ENCODE measurements at regions not wholly inside any gene's neighbourhood (a gene's known extent, or its start where the extent isn't known, plus 50 kb on each side); places are given as distances from the start of the nearest gene placed in this dataset.

DNA sequence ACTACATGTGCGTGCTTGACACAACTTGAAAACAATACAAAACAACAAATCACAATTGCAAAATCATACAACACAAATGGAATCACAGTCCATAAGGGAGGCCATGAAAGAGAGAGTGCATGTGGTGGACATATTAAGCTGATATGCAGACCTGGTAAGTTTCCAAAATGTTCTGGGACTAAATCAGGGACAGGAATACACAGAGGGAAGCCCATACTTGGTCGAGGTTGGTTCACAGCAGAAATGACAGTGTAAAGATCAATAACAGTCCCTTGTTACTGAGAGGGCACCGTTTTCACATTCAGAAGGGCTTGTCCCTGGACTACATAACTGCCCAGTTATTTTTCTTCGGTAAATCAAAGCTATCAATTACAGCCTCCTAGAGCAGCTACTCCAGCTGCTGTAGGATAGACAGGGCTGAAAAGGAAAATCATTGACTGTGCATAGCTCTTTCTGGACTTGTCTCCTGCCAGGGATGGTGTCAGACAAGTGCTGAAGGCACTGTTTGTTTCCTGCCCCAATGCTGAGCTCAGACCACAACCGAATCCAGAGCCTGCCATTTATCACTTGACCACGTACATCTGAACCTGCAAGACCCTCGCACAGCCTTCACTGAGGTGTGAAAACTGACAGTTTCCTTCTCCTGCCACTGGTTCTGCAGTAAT lies 79.5 kb upstream of the KCNMB2 start:
- ATAC-seq (peak in 3 of 4 donors; percentile 33 to 52 (median 47)), DNase-seq (no peak)
- Histone ChIP-seq H3K27ac (peak overlapping the region in 6 of 12 donors; percentile 2 to 36 (median 26)), H3K4me3 (no peak overlapping the region), H3K27me3 (no peaks in the 10 kb centered on the region), H3K4me1 (peaks cover 0 to 32% (median 16%) of the 10 kb centered on the region in 12 donors), H3K9me3 (no peaks in the 10 kb centered on the region), H3K36me3 (no peaks in the 10 kb centered on the region)
- WGBS, 4 donors: 34 to 48% (median 39%) methylated on average over 5 to 7 of the region's 7 CpGs
- intact Hi-C loops (cut with DNase I): loop anchor here in 3 of 10 donors (10.0 kb wide), 3 partner anchors 78 to 218 kb away; partner anchors contain the start of gene KCNMB2 (in 1 of the 3)
- TF ChIP-seq, protein P1, sequence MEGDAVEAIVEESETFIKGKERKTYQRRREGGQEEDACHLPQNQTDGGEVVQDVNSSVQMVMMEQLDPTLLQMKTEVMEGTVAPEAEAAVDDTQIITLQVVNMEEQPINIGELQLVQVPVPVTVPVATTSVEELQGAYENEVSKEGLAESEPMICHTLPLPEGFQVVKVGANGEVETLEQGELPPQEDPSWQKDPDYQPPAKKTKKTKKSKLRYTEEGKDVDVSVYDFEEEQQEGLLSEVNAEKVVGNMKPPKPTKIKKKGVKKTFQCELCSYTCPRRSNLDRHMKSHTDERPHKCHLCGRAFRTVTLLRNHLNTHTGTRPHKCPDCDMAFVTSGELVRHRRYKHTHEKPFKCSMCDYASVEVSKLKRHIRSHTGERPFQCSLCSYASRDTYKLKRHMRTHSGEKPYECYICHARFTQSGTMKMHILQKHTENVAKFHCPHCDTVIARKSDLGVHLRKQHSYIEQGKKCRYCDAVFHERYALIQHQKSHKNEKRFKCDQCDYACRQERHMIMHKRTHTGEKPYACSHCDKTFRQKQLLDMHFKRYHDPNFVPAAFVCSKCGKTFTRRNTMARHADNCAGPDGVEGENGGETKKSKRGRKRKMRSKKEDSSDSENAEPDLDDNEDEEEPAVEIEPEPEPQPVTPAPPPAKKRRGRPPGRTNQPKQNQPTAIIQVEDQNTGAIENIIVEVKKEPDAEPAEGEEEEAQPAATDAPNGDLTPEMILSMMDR (IDR thresholded peaks at IDR 0.05): no peak
- TF ChIP-seq POLR2A (IDR thresholded peaks at IDR 0.05): no peak

DNA sequence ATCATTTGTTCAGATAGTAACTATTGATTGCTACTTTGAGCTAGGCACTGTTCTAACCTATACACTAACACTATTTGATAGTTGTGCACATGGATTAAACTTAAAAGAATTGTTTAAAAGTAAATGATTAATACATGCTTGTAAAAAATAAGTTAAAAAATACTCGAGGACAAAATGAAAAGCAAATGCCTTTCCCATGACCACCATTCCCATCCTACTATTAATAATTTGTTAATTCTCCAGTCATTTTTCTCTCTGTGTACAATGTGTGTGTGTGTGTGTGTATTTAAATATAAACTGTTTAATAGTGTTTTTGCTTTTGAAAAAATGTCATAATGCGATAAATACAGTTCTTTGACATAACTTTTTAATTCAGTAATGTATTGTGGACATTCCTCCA lies 78.7 kb upstream of the KCNMB2 start:
- Histone ChIP-seq H3K27ac (no peak overlapping the region), H3K4me1 (peaks cover 0 to 32% (median 16%) of the 10 kb centered on the region in 12 donors), H3K27me3 (no peaks in the 10 kb centered on the region), H3K9me3 (no peaks in the 10 kb centered on the region), H3K36me3 (no peaks in the 10 kb centered on the region), H3K4me3 (no peak overlapping the region)
- intact Hi-C loops (cut with DNase I): loop anchor here in 3 of 10 donors (10.0 kb wide), 3 partner anchors 77 to 217 kb away; partner anchors contain the start of gene KCNMB2 (in 1 of the 3)
- DNase-seq (no peak), ATAC-seq (no peak)
- TF ChIP-seq POLR2A (IDR thresholded peaks at IDR 0.05): no peak
- TF ChIP-seq, protein P1 (IDR thresholded peaks at IDR 0.05): no peak
- WGBS, 4 donors: 68 to 80% (median 72%) methylated on average over 2 of the region's 2 CpGs

DNA sequence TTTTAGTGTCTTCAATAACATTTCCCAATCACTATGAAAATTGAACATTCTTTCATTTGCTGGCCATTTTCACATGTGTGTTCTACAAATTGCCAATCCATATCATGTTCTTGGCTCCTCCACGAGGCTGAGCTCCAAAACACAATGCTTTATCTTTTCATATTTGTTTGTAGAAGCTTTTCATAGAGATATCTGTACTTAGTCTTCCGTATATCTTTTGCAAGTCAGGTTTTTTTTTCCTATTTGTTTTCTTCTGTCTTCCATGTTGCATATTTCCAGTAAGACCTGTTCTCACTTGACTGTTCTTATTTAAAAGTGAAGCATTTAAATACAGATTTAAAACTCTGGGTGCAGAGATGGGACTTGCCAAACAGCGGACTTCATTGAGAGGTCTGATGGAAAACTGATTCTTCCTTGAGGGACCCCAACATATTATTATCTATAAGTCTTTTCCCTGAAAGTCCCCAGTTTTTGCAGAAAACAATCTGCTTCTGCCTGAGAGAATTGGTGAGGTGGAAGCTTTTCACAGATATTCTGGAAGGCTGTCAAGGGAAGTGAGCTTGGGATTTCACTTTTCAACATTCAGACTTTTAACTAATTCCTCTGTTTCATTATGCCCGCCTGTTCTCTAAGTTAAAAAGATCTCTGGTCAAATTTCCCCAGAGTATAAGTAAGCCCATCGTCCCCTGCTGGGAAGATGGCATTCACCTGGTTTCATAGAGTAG lies 77.8 kb upstream of the KCNMB2 start:
- Histone ChIP-seq H3K27ac (no peak overlapping the region), H3K9me3 (no peaks in the 10 kb centered on the region), H3K27me3 (no peaks in the 10 kb centered on the region), H3K4me3 (no peak overlapping the region), H3K4me1 (peaks cover 0 to 32% (median 16%) of the 10 kb centered on the region in 12 donors), H3K36me3 (no peaks in the 10 kb centered on the region)
- ATAC-seq (no peak), DNase-seq (no peak)
- intact Hi-C loops (cut with DNase I): loop anchor here in 3 of 10 donors (10.0 kb wide), 3 partner anchors 76 to 216 kb away; partner anchors contain the start of gene KCNMB2 (in 1 of the 3)
- WGBS, 4 donors: 66 to 72% (median 67%) methylated on average over 5 of the region's 5 CpGs
- no peak for TF ChIP-seq POLR2A (IDR thresholded peaks at IDR 0.05)

DNA sequence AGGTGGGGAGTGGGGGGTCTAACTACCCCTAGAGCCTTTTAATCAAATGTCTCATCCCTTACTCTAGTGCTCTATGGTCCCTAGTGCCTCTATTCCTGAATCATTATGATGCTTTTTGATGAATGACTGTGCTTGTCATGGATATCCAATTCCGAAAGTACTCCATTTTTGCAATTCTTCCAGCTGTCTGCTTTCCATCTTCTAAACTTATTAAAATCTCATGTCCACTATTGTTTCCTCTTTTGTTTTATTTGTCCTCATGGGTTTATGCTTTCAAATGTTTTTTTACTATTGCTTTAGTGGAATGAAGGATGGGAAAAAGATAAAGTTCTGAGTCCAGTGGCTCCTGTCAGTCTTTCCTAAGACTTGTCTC lies 77.2 kb upstream of the KCNMB2 start:
- intact Hi-C loops (cut with DNase I): loop anchor here in 3 of 10 donors (10.0 kb wide), 3 partner anchors 76 to 216 kb away; partner anchors contain the start of gene KCNMB2 (in 1 of the 3)
- Histone ChIP-seq H3K4me3 (no peak overlapping the region), H3K36me3 (no peaks in the 10 kb centered on the region), H3K27ac (no peak overlapping the region), H3K9me3 (no peaks in the 10 kb centered on the region), H3K27me3 (no peaks in the 10 kb centered on the region), H3K4me1 (peaks cover 0 to 30% (median 15%) of the 10 kb centered on the region in 12 donors)
- ATAC-seq (no peak), DNase-seq (no peak)
- 81 to 84% (median 84%) methylated on average over 1 of the region's 1 CpG for WGBS, 4 donors
- TF ChIP-seq, protein P1 (IDR thresholded peaks at IDR 0.05): no peak
- no peak for TF ChIP-seq POLR2A (IDR thresholded peaks at IDR 0.05)

Measured in heart left ventricle (tissue), 16 donors.